ENCODE measurements at regions not wholly inside any gene's neighbourhood (a gene's known extent, or its start where the extent isn't known, plus 50 kb on each side); places are given as distances from the start of the nearest gene placed in this dataset.
"Not testable (repeated sequence)": the region's sequence is repeated elsewhere in the genome, so short reads cannot be mapped to it uniquely, and the experiment has no call there.

- no peak for DNase-seq
These were observed 71.4 kb downstream of the TLR4 start for GRCh38 chr9:117775591-117775990.

DNA sequence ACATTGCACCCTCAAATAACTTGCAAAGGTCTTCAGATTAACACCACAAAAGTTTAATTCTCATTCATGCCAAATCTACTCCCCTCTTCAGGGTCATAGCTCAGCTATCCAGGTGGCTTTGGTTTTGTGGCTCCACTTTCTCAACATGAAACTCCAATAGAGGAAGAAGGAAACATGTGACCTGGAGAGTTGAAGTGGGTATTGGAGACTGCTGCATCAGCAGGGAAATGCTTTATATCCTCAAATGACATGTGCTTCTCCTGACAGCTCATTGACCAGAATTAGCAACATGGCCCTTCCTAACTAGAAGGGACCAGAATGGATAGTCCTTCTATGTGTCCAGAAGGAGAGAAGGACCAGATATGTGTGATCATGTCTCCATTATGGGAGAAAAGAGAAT, 73.6 kb downstream of the TLR4 start:
- no peak for DNase-seq

- no peak for DNase-seq
These were observed 75.6 kb downstream of the TLR4 start for GRCh38 chr9:117779760-117780159.

- DNase-seq, result peak; percentile 16 to 28
These were observed 79.0 kb downstream of the TLR4 start for GRCh38 chr9:117782931-117783788.

GRCh38 chr9:117783828-117784227, 79.6 kb downstream of the TLR4 start:
- no peak for DNase-seq

DNA sequence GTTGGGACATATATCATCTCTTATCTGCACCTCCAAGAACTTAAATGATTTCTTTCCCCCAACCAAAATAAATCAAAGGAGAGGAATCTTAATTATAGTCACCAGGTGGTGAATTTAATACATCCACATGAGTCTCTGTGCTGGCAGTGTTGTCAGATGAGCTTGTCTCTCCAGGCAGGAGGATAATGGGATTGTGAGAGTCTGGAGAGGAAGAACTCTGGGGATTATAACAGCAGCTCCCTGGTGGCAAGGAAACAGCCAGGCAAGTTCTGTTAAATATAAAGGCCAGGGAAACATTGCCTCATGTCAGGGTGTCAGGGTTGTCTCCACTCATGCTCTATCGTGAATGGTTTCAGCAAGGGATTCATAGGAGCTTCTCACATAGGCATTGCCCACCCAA, 80.8 kb downstream of the TLR4 start:
- no peak for DNase-seq

DNA sequence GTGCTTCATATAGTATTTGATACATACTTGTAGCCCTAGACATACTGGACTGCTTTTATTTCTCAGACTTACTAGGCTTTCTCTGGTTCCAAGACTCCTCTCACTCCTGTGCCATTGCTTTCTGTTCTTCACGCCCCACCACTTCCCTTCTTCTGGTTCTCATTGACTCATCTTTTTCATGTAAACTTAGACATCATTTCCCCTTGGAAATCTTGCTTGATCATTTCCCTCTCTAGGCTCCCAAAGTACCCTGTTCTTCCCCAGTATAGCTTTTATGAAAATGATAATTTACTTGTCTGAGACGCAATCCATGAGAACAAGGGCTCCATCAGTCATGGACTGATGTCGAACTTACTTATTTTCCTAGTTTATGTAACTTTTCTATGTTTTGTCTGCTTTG, 83.5 kb downstream of the TLR4 start:
- no peak for DNase-seq

- DNase-seq, result no peak
These were observed 91.1 kb downstream of the TLR4 start for GRCh38 chr9:117795271-117795670.

DNA sequence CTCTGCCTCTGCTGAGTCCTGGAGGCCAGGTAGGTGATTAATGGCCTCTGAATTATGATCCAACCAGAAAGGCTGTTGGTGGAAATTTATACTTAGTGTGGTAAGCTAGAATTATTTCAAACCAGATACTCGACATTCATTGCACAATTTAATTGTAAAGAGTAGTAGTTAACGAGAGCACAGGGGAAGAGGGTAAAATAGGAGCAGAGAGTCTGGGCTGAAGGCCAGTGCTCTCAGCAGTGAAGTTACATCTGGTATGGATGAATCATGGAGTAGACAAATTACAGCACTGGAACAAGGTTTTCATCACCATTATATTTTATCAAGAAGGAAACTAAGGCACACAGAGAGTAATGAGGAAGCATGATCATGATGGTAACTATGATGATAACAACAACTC, 92.5 kb downstream of the TLR4 start:
- DNase-seq, result no peak

- DNase-seq, result no peak
These were observed 96.2 kb downstream of the TLR4 start for GRCh38 chr9:117800389-117800788.

- DNase-seq, result no peak
These were observed 105.5 kb downstream of the TLR4 start for GRCh38 chr9:117809751-117810150.

DNA sequence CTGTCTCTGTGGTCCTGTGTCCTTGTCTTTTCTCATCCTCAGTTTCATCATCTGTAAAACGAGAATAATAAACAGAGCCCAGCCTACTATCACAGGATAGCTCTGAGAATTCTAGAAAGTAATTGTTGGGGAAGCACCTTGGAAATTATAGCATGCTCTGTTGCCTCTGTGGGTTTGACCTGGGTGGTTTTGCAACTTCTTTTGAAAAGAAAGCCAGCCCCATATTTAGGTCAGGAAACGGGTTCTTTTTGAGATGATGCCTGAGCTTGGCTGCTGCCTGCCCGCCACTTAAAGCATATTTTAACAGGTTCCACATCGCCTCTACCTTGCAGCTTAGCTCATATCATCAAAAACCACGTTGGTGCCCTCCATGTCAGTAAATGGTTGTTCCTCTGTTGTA, 111.1 kb downstream of the TLR4 start:
- DNase-seq, result no peak

DNA sequence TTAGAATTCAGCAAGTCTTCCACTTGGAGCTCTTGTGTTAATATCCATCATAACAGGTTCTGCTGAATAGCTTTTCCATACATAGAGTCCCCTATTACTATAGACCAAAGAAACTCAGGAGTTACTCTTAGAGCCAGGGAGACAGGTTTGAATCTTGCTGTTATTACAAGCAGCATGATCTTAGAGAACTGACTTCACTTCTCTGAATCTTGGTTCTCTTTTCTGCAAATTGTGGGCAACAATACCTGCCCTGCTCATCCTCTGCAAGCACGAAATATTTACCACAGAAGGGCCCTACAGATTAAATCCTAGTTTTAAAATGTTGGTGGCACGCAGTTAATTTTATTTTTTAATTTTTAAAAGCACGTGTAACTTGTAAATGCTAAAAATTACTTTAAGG, 111.7 kb downstream of the TLR4 start:
- DNase-seq, result no peak

DNA sequence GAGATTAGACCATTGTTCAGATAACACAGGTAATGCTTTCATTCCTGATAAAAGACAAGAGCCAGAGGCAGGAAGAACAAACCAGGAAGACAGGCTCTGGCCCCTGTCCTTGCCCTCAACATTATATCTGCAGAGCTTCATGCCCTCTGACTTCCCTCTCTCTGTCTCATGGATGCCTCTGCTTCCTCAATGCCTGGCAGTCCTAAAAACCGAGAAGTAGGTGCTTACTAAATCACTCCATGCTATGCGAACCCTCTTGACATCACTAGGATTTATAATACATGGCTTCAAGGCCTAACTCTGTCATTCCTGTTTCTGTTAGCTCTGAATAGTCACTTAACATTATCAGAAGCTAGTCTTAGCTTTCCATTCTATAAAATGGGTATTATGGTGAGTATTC, 117.8 kb downstream of the TLR4 start:
- no peak for DNase-seq

- no peak for DNase-seq
These were observed 119.4 kb downstream of the TLR4 start for GRCh38 chr9:117823576-117823975.

- DNase-seq, result peak; percentile 1 to 10
These were observed 121.6 kb downstream of the TLR4 start for GRCh38 chr9:117825609-117826347.

- no peak for DNase-seq
These were observed 122.6 kb downstream of the TLR4 start for GRCh38 chr9:117826837-117827236.

DNA sequence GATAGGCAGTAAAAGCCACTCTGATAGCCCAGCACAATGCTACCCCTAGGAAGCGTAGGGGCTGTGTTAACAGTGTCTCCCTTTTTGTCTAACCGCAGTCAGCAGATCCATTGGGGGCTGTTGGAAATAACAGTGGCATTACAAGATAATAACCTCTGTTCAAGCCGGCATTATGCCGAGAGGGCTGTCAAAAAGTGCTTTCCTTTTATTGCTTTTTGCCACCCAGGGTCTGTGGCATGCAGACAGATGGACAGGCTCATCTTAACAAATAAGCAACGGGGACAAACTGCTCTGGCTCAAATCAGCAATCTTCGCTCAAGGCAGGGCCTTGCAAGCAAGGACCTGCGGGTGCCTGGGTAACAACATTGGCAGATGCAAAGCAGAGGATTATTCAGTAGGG, 123.3 kb downstream of the TLR4 start:
- DNase-seq, result no peak

DNA sequence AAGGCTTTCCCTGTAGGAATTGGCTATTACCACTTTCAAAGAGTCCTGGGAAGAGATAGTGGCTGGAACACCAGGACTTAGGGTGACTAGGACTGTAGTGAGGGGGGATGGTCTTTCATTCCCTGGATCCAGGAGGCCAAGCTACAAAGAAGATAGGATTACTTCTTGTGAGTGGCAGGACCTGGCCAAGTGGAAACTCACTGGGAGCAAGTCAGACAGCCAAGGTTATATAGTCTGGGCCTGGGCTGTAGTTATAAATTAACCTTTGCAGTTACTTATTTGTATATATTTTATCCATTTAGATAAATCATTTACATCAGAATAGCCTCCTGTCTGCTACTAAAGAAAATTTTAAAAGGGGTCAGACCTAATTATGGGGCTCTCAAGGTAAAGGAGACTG, 124.3 kb downstream of the TLR4 start:
- DNase-seq, result no peak

DNA sequence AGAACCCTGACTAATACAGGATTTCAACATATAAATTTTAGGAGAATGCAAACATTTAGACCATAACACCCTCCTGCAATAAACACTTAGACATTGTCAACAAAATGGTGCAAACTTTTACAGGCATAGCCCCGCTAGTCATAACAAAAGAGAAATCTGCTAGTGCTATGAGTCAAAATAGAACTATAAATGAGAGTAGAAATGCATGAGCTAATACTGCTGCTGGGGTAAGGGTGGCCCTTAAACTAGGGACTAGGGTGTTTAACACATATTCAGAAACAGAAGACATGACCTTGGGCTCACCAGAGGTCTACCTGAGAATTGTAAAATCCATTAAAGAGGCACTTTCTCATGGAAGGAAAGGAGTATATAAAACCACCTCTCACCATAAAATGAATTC, 131.6 kb downstream of the TLR4 start:
- no peak for DNase-seq

- DNase-seq, result no peak
These were observed 135.7 kb downstream of the TLR4 start for GRCh38 chr9:117839862-117840261.

DNA sequence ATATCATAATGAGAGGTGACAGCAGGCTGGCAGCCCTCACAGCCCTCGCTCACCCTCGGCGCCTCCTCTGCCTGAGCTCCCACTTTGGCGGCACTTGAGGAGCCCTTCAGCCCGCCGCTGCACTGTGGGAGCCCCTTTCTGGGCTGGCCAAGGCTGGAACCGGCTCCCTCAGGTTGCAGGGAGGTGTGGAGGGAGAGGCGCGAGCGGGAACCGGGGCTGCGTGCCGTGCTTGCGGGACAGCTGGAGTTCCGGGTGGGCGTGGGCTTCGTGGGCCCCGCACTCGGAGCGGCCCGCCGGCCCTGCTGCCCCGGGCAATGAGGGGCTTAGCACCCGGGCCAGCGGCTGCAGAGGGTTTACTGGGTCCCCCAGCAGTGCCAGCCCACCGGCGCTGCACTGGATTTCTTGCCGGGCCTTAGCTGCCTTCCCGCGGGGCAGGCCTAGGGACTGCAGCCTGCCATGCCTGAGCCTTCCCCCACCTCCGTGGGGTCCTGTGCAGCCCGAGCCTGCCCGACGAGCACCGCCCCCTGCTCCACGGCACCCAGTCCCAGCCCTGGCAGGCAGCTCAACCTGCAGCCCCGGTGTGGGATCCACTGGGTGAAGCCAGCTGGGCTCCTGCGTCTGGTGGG, 147.7 kb downstream of the TLR4 start:
- DNase-seq, result not testable (repeated sequence)

- no peak for DNase-seq
These were observed 154.4 kb downstream of the TLR4 start for GRCh38 chr9:117858561-117858960.

GRCh38 chr9:117860849-117861248, 156.6 kb downstream of the TLR4 start:
- no peak for DNase-seq
